Coronary artery (tissue), 2 donors: ENCODE measurements at regions not wholly inside any gene's neighbourhood (a gene's known extent, or its start where the extent isn't known, plus 50 kb on each side); places are given as distances from the start of the nearest gene placed in this dataset.

ENCODE experiments used
- DNase-seq: peaks from one replicate; pipeline ENCODE4 v3.0.0-alpha.2; 2017; ENCODE audit warnings: low spot score
- H3K27ac ChIP-seq, 2 donors: fragments of 200-600 bp; sonication (generic); one replicate each; pipeline ENCODE4 v1.5.1; 2016 to 2019
- H3K4me3 ChIP-seq: fragments of 200-600 bp; sonication (generic); 2 replicates; pipeline ENCODE4 v1.5.1; 2016; ENCODE audit warnings: mild to moderate bottlenecking, moderate library complexity
- CTCF ChIP-seq: fragments of 200-600 bp; sonication (generic); IDR thresholded peaks from one replicate; pipeline ENCODE4 v1.5.1; 2019; ENCODE audit warnings: antibody characterized with exemption

GRCh38 chr12:84601483-84601882, 311.1 kb downstream of the SLC6A15 start:
- TF ChIP-seq CTCF: no peak
- no peak for DNase-seq
- H3K27ac ChIP-seq: no peak overlapping the region

GRCh38 chr12:84599539-84599938, 313.1 kb downstream of the SLC6A15 start:
- Histone ChIP-seq H3K27ac (no peak overlapping the region), H3K4me3 (no peak overlapping the region)
- DNase-seq: no peak
- TF ChIP-seq CTCF: no peak

More at GRCh38 chr12:84601483-84601882, 311.1 kb downstream of the SLC6A15 start:
- no peak overlapping the region for H3K4me3 ChIP-seq

- no peak overlapping the region for H3K27ac ChIP-seq
- no peak overlapping the region for H3K4me3 ChIP-seq
- TF ChIP-seq CTCF: no peak
- DNase-seq: no peak
These were observed 316.3 kb downstream of the SLC6A15 start for GRCh38 chr12:84596266-84596665.

GRCh38 chr12:84594157-84594556, 318.4 kb downstream of the SLC6A15 start:
- DNase-seq: no peak
- Histone ChIP-seq H3K27ac (no peak overlapping the region), H3K4me3 (no peak overlapping the region)
- no peak for TF ChIP-seq CTCF

- Histone ChIP-seq H3K27ac (no peak overlapping the region), H3K4me3 (no peak overlapping the region)
- TF ChIP-seq CTCF: no peak
- no peak for DNase-seq
These were observed 326.7 kb downstream of the SLC6A15 start for GRCh38 chr12:84585776-84586395.

GRCh38 chr12:84572196-84572595, 340.4 kb downstream of the SLC6A15 start:
- DNase-seq: no peak
- TF ChIP-seq CTCF: no peak
- H3K4me3 ChIP-seq: no peak overlapping the region
- H3K27ac ChIP-seq: no peak overlapping the region

- TF ChIP-seq CTCF: no peak
- H3K4me3 ChIP-seq: no peak overlapping the region
- no peak overlapping the region for H3K27ac ChIP-seq
- DNase-seq: no peak
These were observed 350.3 kb downstream of the SLC6A15 start for GRCh38 chr12:84562331-84562730.
